Nephron (organoid): ENCODE measurements at regions not wholly inside any gene's neighbourhood (a gene's known extent, or its start where the extent isn't known, plus 50 kb on each side); places are given as distances from the start of the nearest gene placed in this dataset.

ENCODE experiments used
- H3K27ac Mint-ChIP-seq, 3 experiments: 2 replicates each; pipeline ENCODE4 v1.8.0; 2020; ENCODE audit warnings: mixed read lengths in 3 of 3, mild to moderate bottlenecking in 2 of 3, moderate library complexity in 1 of 3
- H3K27me3 Mint-ChIP-seq: 2 replicates; pipeline ENCODE4 v1.8.0; 2021; ENCODE audit warnings: low read depth, mild to moderate bottlenecking, moderate library complexity, mixed read lengths
- H3K36me3 Mint-ChIP-seq: 2 replicates; pipeline ENCODE4 v1.8.0; 2020; ENCODE audit warnings: low read depth, mixed read lengths
- H3K4me1 Mint-ChIP-seq: 2 replicates; pipeline ENCODE4 v1.8.0; 2020; ENCODE audit warnings: mixed read lengths
- H3K4me3 Mint-ChIP-seq, 3 experiments: 2 replicates each; pipeline ENCODE4 v1.8.0; 2020; ENCODE audit warnings: mild to moderate bottlenecking in 3 of 3, mixed read lengths in 3 of 3, moderate library complexity in 2 of 3
- H3K9me3 Mint-ChIP-seq: 2 replicates; pipeline ENCODE4 v1.8.0; 2020; ENCODE audit warnings: mixed read lengths
- CTCF ChIP-seq, 3 experiments: fragments of 200-600 bp; sonication (generic); IDR thresholded peaks; one replicate each; pipeline ENCODE4 v1.5.0; 2021; ENCODE audit warnings: antibody characterized with exemption in 3 of 3; ENCODE audit not compliant: unreplicated experiment in 3 of 3

- Mint-ChIP-seq H3K4me1 (peaks cover 8% of the 10 kb centered on the region), H3K36me3 (no peaks in the 10 kb centered on the region), H3K9me3 (no peaks in the 10 kb centered on the region), H3K4me3 (no peak overlapping the region), H3K27ac (no peak overlapping the region), H3K27me3 (peaks cover 24% of the 10 kb centered on the region)
- no peak for TF ChIP-seq CTCF (IDR thresholded peaks at IDR 0.05; ENCODE audit: unreplicated experiment in 3 of 3)
Measured at GRCh38 chr2:12081481-12082210, 335.2 kb downstream of the LPIN1 start.

GRCh38 chr2:12083081-12083581 is 336.7 kb downstream of the LPIN1 start:
- Mint-ChIP-seq H3K4me1 (no peaks in the 10 kb centered on the region), H3K27me3 (peaks cover 22% of the 10 kb centered on the region), H3K9me3 (no peaks in the 10 kb centered on the region), H3K36me3 (no peaks in the 10 kb centered on the region), H3K4me3 (no peak overlapping the region), H3K27ac (no peak overlapping the region)
- TF ChIP-seq CTCF (IDR thresholded peaks at IDR 0.05; ENCODE audit: unreplicated experiment in 3 of 3) = no peak

GRCh38 chr2:12083713-12084419 is 337.4 kb downstream of the LPIN1 start:
- H3K27me3 Mint-ChIP-seq = peaks cover 20% of the 10 kb centered on the region
- TF ChIP-seq CTCF (IDR thresholded peaks at IDR 0.05; ENCODE audit: unreplicated experiment in 3 of 3) = no peak
- no peaks in the 10 kb centered on the region for H3K9me3 Mint-ChIP-seq
- no peaks in the 10 kb centered on the region for H3K4me1 Mint-ChIP-seq
- no peak overlapping the region for H3K27ac Mint-ChIP-seq
- H3K4me3 Mint-ChIP-seq = no peak overlapping the region
- H3K36me3 Mint-ChIP-seq = no peaks in the 10 kb centered on the region

- Mint-ChIP-seq H3K27me3 (peaks cover 20% of the 10 kb centered on the region), H3K27ac (peak overlapping the region in 1 of 3 experiments; percentile 25), H3K4me1 (peaks cover 6% of the 10 kb centered on the region), H3K36me3 (no peaks in the 10 kb centered on the region), H3K4me3 (no peak overlapping the region), H3K9me3 (no peaks in the 10 kb centered on the region)
- no peak for TF ChIP-seq CTCF (IDR thresholded peaks at IDR 0.05; ENCODE audit: unreplicated experiment in 3 of 3)
Measured at GRCh38 chr2:12087175-12087574, 340.7 kb downstream of the LPIN1 start.

- H3K4me1 Mint-ChIP-seq = peaks cover 6% of the 10 kb centered on the region
- H3K9me3 Mint-ChIP-seq = no peaks in the 10 kb centered on the region
- no peaks in the 10 kb centered on the region for H3K36me3 Mint-ChIP-seq
- H3K27me3 Mint-ChIP-seq = peaks cover 20% of the 10 kb centered on the region
- H3K4me3 Mint-ChIP-seq = no peak overlapping the region
- TF ChIP-seq CTCF (IDR thresholded peaks at IDR 0.05; ENCODE audit: unreplicated experiment in 3 of 3) = no peak
- no peak overlapping the region for H3K27ac Mint-ChIP-seq
Measured at GRCh38 chr2:12087671-12088380, 341.4 kb downstream of the LPIN1 start.
